Panc1 (cell line): ENCODE measurements at regions not wholly inside any gene's neighbourhood (a gene's known extent, or its start where the extent isn't known, plus 50 kb on each side); places are given as distances from the start of the nearest gene placed in this dataset.

Experiments
- POLR2AphosphoS5 ChIP-seq: IDR thresholded peaks from 2 replicates; pipeline ENCODE4 v1.6.1; 2012; ENCODE audit warnings: mild to moderate bottlenecking, low read depth, low read length, moderate library complexity
- SIN3A ChIP-seq: IDR thresholded peaks from 2 replicates; pipeline ENCODE4 v1.6.1; 2012; ENCODE audit warnings: low read depth, mild to moderate bottlenecking, low read length, moderate library complexity, borderline replicate concordance; ENCODE audit not compliant: insufficient read depth
- TCF7L2 ChIP-seq: IDR thresholded peaks from 2 replicates; pipeline ENCODE4 v1.6.1; 2011; ENCODE audit warnings: mild to moderate bottlenecking, low read depth, low read length, inconsistent platforms
- TF ChIP-seq, protein P1 (sequence below), 2 experiments: IDR thresholded peaks; 2 replicates each; pipeline ENCODE4 v1.6.1; 2011 to 2012; ENCODE audit warnings: low read depth in 2 of 2, control low read depth in 1 of 2, low read length in 1 of 2, mild to moderate bottlenecking in 1 of 2, moderate library complexity in 1 of 2; ENCODE audit not compliant: insufficient read depth in 1 of 2
- TF ChIP-seq, protein P2 (sequence below): fragments of 450-650 bp; IDR thresholded peaks from 2 replicates; pipeline ENCODE4 v1.5.1; 2017; ENCODE audit warnings: mild to moderate bottlenecking

DNA sequence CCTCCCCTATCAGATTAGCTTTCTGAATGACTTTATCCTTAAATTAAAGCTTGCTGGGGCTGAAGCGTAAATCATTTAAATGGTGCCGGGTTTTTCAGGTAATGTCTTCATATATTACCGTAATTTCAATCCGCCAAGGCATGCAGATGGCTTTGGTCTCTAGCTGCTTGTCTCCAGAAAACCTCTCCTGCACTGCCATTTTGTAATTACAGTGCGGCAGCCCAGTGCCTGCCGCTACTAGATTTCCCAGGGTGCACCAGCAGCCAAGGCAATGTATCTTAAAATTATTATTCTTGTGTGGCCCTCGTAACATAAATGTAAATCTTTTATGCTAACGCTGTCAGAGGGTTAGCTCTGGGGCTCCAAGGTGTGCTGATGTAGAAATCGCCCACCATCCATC is 208.5 kb downstream of the TMEM114 start:
- TF ChIP-seq, protein P1, sequence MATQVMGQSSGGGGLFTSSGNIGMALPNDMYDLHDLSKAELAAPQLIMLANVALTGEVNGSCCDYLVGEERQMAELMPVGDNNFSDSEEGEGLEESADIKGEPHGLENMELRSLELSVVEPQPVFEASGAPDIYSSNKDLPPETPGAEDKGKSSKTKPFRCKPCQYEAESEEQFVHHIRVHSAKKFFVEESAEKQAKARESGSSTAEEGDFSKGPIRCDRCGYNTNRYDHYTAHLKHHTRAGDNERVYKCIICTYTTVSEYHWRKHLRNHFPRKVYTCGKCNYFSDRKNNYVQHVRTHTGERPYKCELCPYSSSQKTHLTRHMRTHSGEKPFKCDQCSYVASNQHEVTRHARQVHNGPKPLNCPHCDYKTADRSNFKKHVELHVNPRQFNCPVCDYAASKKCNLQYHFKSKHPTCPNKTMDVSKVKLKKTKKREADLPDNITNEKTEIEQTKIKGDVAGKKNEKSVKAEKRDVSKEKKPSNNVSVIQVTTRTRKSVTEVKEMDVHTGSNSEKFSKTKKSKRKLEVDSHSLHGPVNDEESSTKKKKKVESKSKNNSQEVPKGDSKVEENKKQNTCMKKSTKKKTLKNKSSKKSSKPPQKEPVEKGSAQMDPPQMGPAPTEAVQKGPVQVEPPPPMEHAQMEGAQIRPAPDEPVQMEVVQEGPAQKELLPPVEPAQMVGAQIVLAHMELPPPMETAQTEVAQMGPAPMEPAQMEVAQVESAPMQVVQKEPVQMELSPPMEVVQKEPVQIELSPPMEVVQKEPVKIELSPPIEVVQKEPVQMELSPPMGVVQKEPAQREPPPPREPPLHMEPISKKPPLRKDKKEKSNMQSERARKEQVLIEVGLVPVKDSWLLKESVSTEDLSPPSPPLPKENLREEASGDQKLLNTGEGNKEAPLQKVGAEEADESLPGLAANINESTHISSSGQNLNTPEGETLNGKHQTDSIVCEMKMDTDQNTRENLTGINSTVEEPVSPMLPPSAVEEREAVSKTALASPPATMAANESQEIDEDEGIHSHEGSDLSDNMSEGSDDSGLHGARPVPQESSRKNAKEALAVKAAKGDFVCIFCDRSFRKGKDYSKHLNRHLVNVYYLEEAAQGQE (IDR thresholded peaks at IDR 0.05; ENCODE audit: insufficient read depth in 1 of 2, low read depth in 2 of 2, low read length in 1 of 2) = no peak
- TF ChIP-seq, protein P2, sequence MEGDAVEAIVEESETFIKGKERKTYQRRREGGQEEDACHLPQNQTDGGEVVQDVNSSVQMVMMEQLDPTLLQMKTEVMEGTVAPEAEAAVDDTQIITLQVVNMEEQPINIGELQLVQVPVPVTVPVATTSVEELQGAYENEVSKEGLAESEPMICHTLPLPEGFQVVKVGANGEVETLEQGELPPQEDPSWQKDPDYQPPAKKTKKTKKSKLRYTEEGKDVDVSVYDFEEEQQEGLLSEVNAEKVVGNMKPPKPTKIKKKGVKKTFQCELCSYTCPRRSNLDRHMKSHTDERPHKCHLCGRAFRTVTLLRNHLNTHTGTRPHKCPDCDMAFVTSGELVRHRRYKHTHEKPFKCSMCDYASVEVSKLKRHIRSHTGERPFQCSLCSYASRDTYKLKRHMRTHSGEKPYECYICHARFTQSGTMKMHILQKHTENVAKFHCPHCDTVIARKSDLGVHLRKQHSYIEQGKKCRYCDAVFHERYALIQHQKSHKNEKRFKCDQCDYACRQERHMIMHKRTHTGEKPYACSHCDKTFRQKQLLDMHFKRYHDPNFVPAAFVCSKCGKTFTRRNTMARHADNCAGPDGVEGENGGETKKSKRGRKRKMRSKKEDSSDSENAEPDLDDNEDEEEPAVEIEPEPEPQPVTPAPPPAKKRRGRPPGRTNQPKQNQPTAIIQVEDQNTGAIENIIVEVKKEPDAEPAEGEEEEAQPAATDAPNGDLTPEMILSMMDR = no peak
- TF ChIP-seq POLR2AphosphoS5 (no peak), SIN3A (no peak), TCF7L2 (no peak)
